MM.1S (cell line): ENCODE measurements at regions not wholly inside any gene's neighbourhood (a gene's known extent, or its start where the extent isn't known, plus 50 kb on each side); places are given as distances from the start of the nearest gene placed in this dataset.

ENCODE experiments used
- DNase-seq: peaks from one replicate; pipeline ENCODE4 v3.0.0-alpha.2; 2015
- H2AFZ ChIP-seq: fragments of 300-600 bp; sonication (generic); 2 replicates; pipeline ENCODE4 v1.6.0; 2016; ENCODE audit warnings: antibody characterized with exemption, low read length
- H3F3A ChIP-seq: fragments of 300-600 bp; sonication (generic); 2 replicates; pipeline ENCODE4 v1.6.1; 2016; ENCODE audit warnings: mild to moderate bottlenecking, antibody characterized with exemption, low read length, moderate library complexity, mixed read lengths; ENCODE audit not compliant: insufficient read depth
- H3K27ac ChIP-seq: fragments of 300-600 bp; sonication (generic); 2 replicates; pipeline ENCODE4 v1.5.1; 2016; ENCODE audit warnings: mild to moderate bottlenecking, low read length
- H3K27me3 ChIP-seq: fragments of 300-600 bp; sonication (generic); replicated peaks from 2 replicates; pipeline ENCODE4 v1.6.0; 2016; ENCODE audit warnings: low read length; ENCODE audit not compliant: insufficient read depth
- H3K36me3 ChIP-seq: fragments of 300-600 bp; sonication (generic); replicated peaks from 2 replicates; pipeline ENCODE4 v1.6.1; 2016; ENCODE audit warnings: mild to moderate bottlenecking, low read length, mixed read lengths; ENCODE audit not compliant: insufficient read depth
- H3K4me1 ChIP-seq: fragments of 300-600 bp; sonication (generic); 2 replicates; pipeline ENCODE4 v1.6.1; 2016; ENCODE audit warnings: low read length, mixed read lengths
- H3K4me2 ChIP-seq: fragments of 300-600 bp; sonication (generic); 2 replicates; pipeline ENCODE4 v1.6.0; 2016; ENCODE audit warnings: low read depth, low read length
- H3K4me3 ChIP-seq: fragments of 300-600 bp; sonication (generic); 2 replicates; pipeline ENCODE4 v1.5.1; 2016; ENCODE audit warnings: low read length, mixed read lengths
- H3K79me2 ChIP-seq: fragments of 300-600 bp; sonication (generic); 2 replicates; pipeline ENCODE4 v1.6.1; 2016; ENCODE audit warnings: mixed run types, low read length, mixed read lengths
- H3K9ac ChIP-seq: fragments of 300-600 bp; sonication (generic); 2 replicates; pipeline ENCODE4 v1.6.1; 2016; ENCODE audit warnings: low read length, mixed read lengths
- H3K9me2 ChIP-seq: fragments of 300-600 bp; sonication (generic); replicated peaks from 2 replicates; pipeline ENCODE4 v1.6.1; 2016; ENCODE audit warnings: mild to moderate bottlenecking, low read length, mixed read lengths; ENCODE audit not compliant: insufficient read depth
- H3K9me3 ChIP-seq: fragments of 300-600 bp; sonication (generic); replicated peaks from 2 replicates; pipeline ENCODE4 v1.6.1; 2016; ENCODE audit warnings: mild to moderate bottlenecking, low read length, mixed read lengths; ENCODE audit not compliant: insufficient read depth
- H4K20me1 ChIP-seq: fragments of 300-600 bp; sonication (generic); 2 replicates; pipeline ENCODE4 v1.6.1; 2016; ENCODE audit warnings: mild to moderate bottlenecking, low read length, moderate library complexity, mixed read lengths; ENCODE audit not compliant: insufficient read depth
- CTCF ChIP-seq: fragments of 300-600 bp; sonication (generic); IDR thresholded peaks from 2 replicates; pipeline ENCODE4 v1.5.1; 2016; ENCODE audit warnings: antibody characterized with exemption, low read length, mixed read lengths
- EZH2 ChIP-seq: fragments of 300-600 bp; sonication (generic); optimal IDR thresholded peaks from 2 replicates; pipeline ENCODE3; 2017; ENCODE audit warnings: low read depth, mild to moderate bottlenecking, antibody characterized with exemption, low read length, mixed read lengths
- EZH2phosphoT487 ChIP-seq: fragments of 300-600 bp; sonication (generic); IDR thresholded peaks from 2 replicates; pipeline ENCODE4 v1.6.1; 2018; ENCODE audit warnings: antibody characterized with exemption, low read length

DNA sequence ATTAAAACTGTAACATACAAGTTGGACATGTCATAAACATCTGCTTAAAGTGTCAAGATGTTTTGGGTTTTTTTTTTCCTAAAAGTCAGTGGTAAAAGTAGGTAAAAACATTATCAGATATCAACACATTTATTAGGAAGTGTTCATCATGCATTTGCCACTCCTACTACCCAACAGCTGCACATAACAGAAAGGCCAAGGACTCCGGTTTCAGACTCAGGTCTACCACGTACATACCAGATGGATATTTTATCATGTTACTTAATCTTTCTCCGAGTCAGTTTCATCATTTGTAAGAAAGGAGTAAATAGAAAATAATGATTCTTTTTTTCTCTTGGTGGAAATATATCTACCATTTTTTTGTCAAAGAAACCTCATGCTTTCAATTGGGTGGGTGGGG, 192.3 kb downstream of the UBE2E3 start:
- Histone ChIP-seq H3K9ac (no peak overlapping the region), H3K9me3 (no peaks in the 10 kb centered on the region), H3K79me2 (no peaks in the 10 kb centered on the region), H3F3A (peaks cover 7% of the 10 kb centered on the region; the same call in 1 of the 2 replicates), H4K20me1 (no peaks in the 10 kb centered on the region), H3K27me3 (no peaks in the 10 kb centered on the region), H3K4me1 (peaks cover 30% of the 10 kb centered on the region), H3K9me2 (no peaks in the 10 kb centered on the region), H2AFZ (no peak overlapping the region), H3K4me2 (no peak overlapping the region), H3K36me3 (no peaks in the 10 kb centered on the region), H3K27ac (no peak overlapping the region), H3K4me3 (no peak overlapping the region)
- no peak for DNase-seq
- TF ChIP-seq EZH2 (no peak), EZH2phosphoT487 (no peak), CTCF (no peak)

GRCh38 chr2:181174611-181175580, 194.5 kb downstream of the UBE2E3 start:
- no peaks in the 10 kb centered on the region for H3K9me3 ChIP-seq
- H3F3A ChIP-seq, result peaks cover 3% of the 10 kb centered on the region; the same call in 1 of the 2 replicates
- H3K4me3 ChIP-seq, result no peak overlapping the region
- no peak overlapping the region for H3K9ac ChIP-seq
- H3K27me3 ChIP-seq, result no peaks in the 10 kb centered on the region
- no peaks in the 10 kb centered on the region for H3K9me2 ChIP-seq
- peaks cover 32% of the 10 kb centered on the region for H3K4me1 ChIP-seq
- no peak for TF ChIP-seq EZH2
- no peak for TF ChIP-seq EZH2phosphoT487
- no peak for TF ChIP-seq CTCF
- H3K79me2 ChIP-seq, result no peaks in the 10 kb centered on the region
- no peaks in the 10 kb centered on the region for H4K20me1 ChIP-seq
- H3K27ac ChIP-seq, result no peak overlapping the region
- no peaks in the 10 kb centered on the region for H3K36me3 ChIP-seq
- no peak overlapping the region for H2AFZ ChIP-seq
- no peak overlapping the region for H3K4me2 ChIP-seq
- no peak for DNase-seq

- no peaks in the 10 kb centered on the region for H3K79me2 ChIP-seq
- TF ChIP-seq CTCF (no peak), EZH2phosphoT487 (no peak), EZH2 (no peak)
- H3F3A ChIP-seq, result no peaks in the 10 kb centered on the region
- H3K9ac ChIP-seq, result no peak overlapping the region
- no peak overlapping the region for H3K4me2 ChIP-seq
- H3K4me1 ChIP-seq, result peaks cover 18% of the 10 kb centered on the region
- DNase-seq, result no peak
- no peak overlapping the region for H2AFZ ChIP-seq
- no peaks in the 10 kb centered on the region for H4K20me1 ChIP-seq
- no peaks in the 10 kb centered on the region for H3K36me3 ChIP-seq
- H3K9me3 ChIP-seq, result no peaks in the 10 kb centered on the region
- no peaks in the 10 kb centered on the region for H3K9me2 ChIP-seq
- H3K27me3 ChIP-seq, result no peaks in the 10 kb centered on the region
- no peak overlapping the region for H3K27ac ChIP-seq
- no peak overlapping the region for H3K4me3 ChIP-seq
Measured at GRCh38 chr2:181176540-181176939, 196.1 kb downstream of the UBE2E3 start.
